GM23338 (cell line): ENCODE measurements at regions not wholly inside any gene's neighbourhood (a gene's known extent, or its start where the extent isn't known, plus 50 kb on each side); places are given as distances from the start of the nearest gene placed in this dataset.

Experiments
- ATAC-seq: fragments of 200-7000 bp; cut with Tn5 transposase; 3 replicates; pipeline ENCODE4 v1.9.1; 2020
- DNase-seq: peaks from one replicate; pipeline ENCODE4 v3.0.0-alpha.2; 2015; ENCODE audit warnings: low spot score
- H2AFZ ChIP-seq: fragments of 200-600 bp; sonication (generic); 2 replicates; pipeline ENCODE4 v1.8.0; 2016; ENCODE audit warnings: antibody characterized with exemption, mild to moderate bottlenecking, moderate library complexity
- H3F3A ChIP-seq: fragments of 200-600 bp; sonication (generic); replicated peaks from 2 replicates; pipeline ENCODE4 v1.8.0; 2017; ENCODE audit warnings: antibody characterized with exemption, mixed run types, low read depth
- H3K27ac ChIP-seq: fragments of 200-600 bp; sonication (generic); 2 replicates; pipeline ENCODE4 v1.6.1; 2016; ENCODE audit warnings: low read depth
- H3K27me3 ChIP-seq: fragments of 200-600 bp; sonication (generic); 2 replicates; pipeline ENCODE4 v1.8.0; 2016; ENCODE audit warnings: mild to moderate bottlenecking, mixed run types, moderate library complexity; ENCODE audit not compliant: insufficient read depth
- H3K36me3 ChIP-seq: fragments of 200-600 bp; sonication (generic); 2 replicates; pipeline ENCODE4 v1.8.0; 2016; ENCODE audit warnings: mild to moderate bottlenecking; ENCODE audit not compliant: insufficient read depth
- H3K4me1 ChIP-seq: fragments of 200-600 bp; sonication (generic); 2 replicates; pipeline ENCODE4 v1.8.0; 2016; ENCODE audit warnings: mild to moderate bottlenecking, moderate library complexity; ENCODE audit not compliant: insufficient read depth
- H3K4me2 ChIP-seq: fragments of 200-600 bp; sonication (generic); 2 replicates; pipeline ENCODE4 v1.7.1; 2017; ENCODE audit warnings: mixed run types
- H3K4me3 ChIP-seq: fragments of 200-600 bp; sonication (generic); 2 replicates; pipeline ENCODE4 v1.6.1; 2016; ENCODE audit warnings: mixed run types
- H3K79me2 ChIP-seq: fragments of 200-600 bp; sonication (generic); replicated peaks from 2 replicates; pipeline ENCODE4 v1.8.0; 2017; ENCODE audit warnings: mild to moderate bottlenecking; ENCODE audit not compliant: insufficient read depth
- H3K9me2 ChIP-seq: fragments of 200-600 bp; sonication (generic); 2 replicates; pipeline ENCODE4 v1.8.0; 2017; ENCODE audit not compliant: insufficient read depth
- H4K20me1 ChIP-seq: fragments of 200-600 bp; sonication (generic); replicated peaks from 2 replicates; pipeline ENCODE4 v1.8.0; 2017; ENCODE audit warnings: mild to moderate bottlenecking; ENCODE audit not compliant: insufficient read depth
- H3K27ac Mint-ChIP-seq: 2 replicates; pipeline ENCODE4 v1.8.0; 2020; ENCODE audit warnings: inconsistent platforms, mild to moderate bottlenecking, moderate library complexity, mixed read lengths
- H3K27me3 Mint-ChIP-seq: 3 replicates; pipeline ENCODE4 v1.8.0; 2022; ENCODE audit warnings: low read depth, mild to moderate bottlenecking, moderate library complexity, mixed read lengths, inconsistent platforms; ENCODE audit not compliant: insufficient read depth, poor library complexity
- H3K36me3 Mint-ChIP-seq: 3 replicates; pipeline ENCODE4 v1.8.0; 2021; ENCODE audit warnings: low read depth, mild to moderate bottlenecking, inconsistent platforms, moderate library complexity, mixed read lengths
- H3K4me1 Mint-ChIP-seq: 3 replicates; pipeline ENCODE4 v1.8.0; 2020; ENCODE audit warnings: mild to moderate bottlenecking, inconsistent platforms, mixed read lengths
- H3K4me3 Mint-ChIP-seq: 3 replicates; pipeline ENCODE4 v1.8.0; 2021; ENCODE audit warnings: moderate library complexity, mild to moderate bottlenecking, inconsistent platforms, mixed read lengths
- H3K9me3 Mint-ChIP-seq: 3 replicates; pipeline ENCODE4 v1.8.0; 2020; ENCODE audit warnings: moderate library complexity, mild to moderate bottlenecking, inconsistent platforms, mixed read lengths
- CREB1 ChIP-seq: fragments of 250-450 bp; sonication (Bioruptor Pico); IDR thresholded peaks from 2 replicates; pipeline ENCODE4 v1.5.0; 2020; ENCODE audit warnings: low read depth, mild to moderate bottlenecking, moderate library complexity
- CTCF ChIP-seq, 2 experiments: fragments of 200-600 bp in 1 of 2; sonication (generic) in 1 of 2; conservative IDR thresholded peaks; 2 replicates each; pipeline versions ENCODE4 v1.5.1 to v1.6.1; 2016 to 2017; ENCODE audit warnings: antibody characterized with exemption in 2 of 2, low read depth in 2 of 2, mild to moderate bottlenecking in 2 of 2, moderate library complexity in 1 of 2
- ETS1 ChIP-seq: IDR thresholded peaks from 2 replicates; pipeline ENCODE4 v1.6.1; 2016; ENCODE audit warnings: antibody characterized with exemption
- EZH2 ChIP-seq: fragments of 200-600 bp; sonication (generic); IDR thresholded peaks from one replicate; pipeline ENCODE4 v1.8.0; 2017; ENCODE audit warnings: antibody characterized with exemption, mild to moderate bottlenecking, low read depth; ENCODE audit not compliant: unreplicated experiment
- EZH2phosphoT487 ChIP-seq: fragments of 200-600 bp; sonication (generic); IDR thresholded peaks from one replicate; pipeline ENCODE4 v1.8.1; 2018; ENCODE audit warnings: antibody characterized with exemption; ENCODE audit not compliant: unreplicated experiment
- NANOG ChIP-seq: IDR thresholded peaks from 2 replicates; pipeline ENCODE4 v1.6.1; 2016; ENCODE audit warnings: antibody characterized with exemption, borderline replicate concordance
- POLR2AphosphoS5 ChIP-seq: IDR thresholded peaks from 2 replicates; pipeline ENCODE4 v1.6.1; 2016; ENCODE audit warnings: antibody characterized with exemption, low read depth
- REST ChIP-seq: IDR thresholded peaks from one replicate; pipeline ENCODE4 v1.6.1; 2018; ENCODE audit warnings: antibody characterized with exemption; ENCODE audit not compliant: unreplicated experiment
- ZNF114 ChIP-seq: fragments of 250-450 bp; sonication (Bioruptor Pico); IDR thresholded peaks from 2 replicates; pipeline ENCODE4 v1.5.0; 2020; ENCODE audit warnings: mild to moderate bottlenecking, moderate library complexity
- ZNF462 ChIP-seq: fragments of 250-450 bp; sonication (Bioruptor Pico); IDR thresholded peaks from 2 replicates; pipeline ENCODE4 v1.5.0; 2020; ENCODE audit warnings: mild to moderate bottlenecking, moderate library complexity

- Histone ChIP-seq H3F3A (no peaks in the 10 kb centered on the region), H4K20me1 (peaks cover 4% of the 10 kb centered on the region; the same call in 1 of the 2 replicates), H3K4me2 (no peak overlapping the region), H3K79me2 (no peaks in the 10 kb centered on the region), H3K4me3 (no peak overlapping the region), H3K9me2 (no peaks in the 10 kb centered on the region), H3K27me3 (no peaks in the 10 kb centered on the region), H2AFZ (no peak overlapping the region), H3K36me3 (no peaks in the 10 kb centered on the region), H3K27ac (no peak overlapping the region), H3K4me1 (no peaks in the 10 kb centered on the region)
- Mint-ChIP-seq H3K27ac (no peak overlapping the region), H3K27me3 (peaks cover 9% of the 10 kb centered on the region), H3K4me3 (no peak overlapping the region), H3K4me1 (no peaks in the 10 kb centered on the region), H3K36me3 (no peaks in the 10 kb centered on the region), H3K9me3 (no peaks in the 10 kb centered on the region)
- TF ChIP-seq CREB1 (CRISPR knock-in tag) (no peak), ZNF114 (no peak)
- ATAC-seq, result no peak
- no peak for DNase-seq
Measured at GRCh38 chr21:36237441-36237840, 80.8 kb downstream of the DOP1B start.

GRCh38 chr21:36239585-36239984 lies 80.4 kb upstream of the MORC3 start:
- Histone ChIP-seq H2AFZ (no peak overlapping the region), H3K4me3 (no peak overlapping the region), H3K27ac (no peak overlapping the region), H3K36me3 (no peaks in the 10 kb centered on the region), H3K27me3 (no peaks in the 10 kb centered on the region), H3K9me2 (no peaks in the 10 kb centered on the region), H3K4me1 (no peaks in the 10 kb centered on the region), H3F3A (no peaks in the 10 kb centered on the region), H3K4me2 (no peak overlapping the region), H4K20me1 (peaks cover 4% of the 10 kb centered on the region; the same call in 1 of the 2 replicates), H3K79me2 (no peaks in the 10 kb centered on the region)
- H3K9me3 Mint-ChIP-seq, result no peaks in the 10 kb centered on the region
- H3K27me3 Mint-ChIP-seq, result peaks cover 9% of the 10 kb centered on the region
- no peak overlapping the region for H3K4me3 Mint-ChIP-seq
- no peak for ATAC-seq
- no peaks in the 10 kb centered on the region; the same call in 2 of the 3 replicates for H3K36me3 Mint-ChIP-seq
- H3K4me1 Mint-ChIP-seq, result peaks cover 2% of the 10 kb centered on the region; the same call in 2 of the 3 replicates
- H3K27ac Mint-ChIP-seq, result no peak overlapping the region
- no peak for DNase-seq
- TF ChIP-seq EZH2 (no peak), ZNF114 (no peak), REST (no peak), ZNF462 (CRISPR knock-in tag) (no peak), CREB1 (CRISPR knock-in tag) (no peak), CTCF (conservative IDR thresholded peaks at IDR 0.05; ENCODE audit: low read depth in 2 of 2) (no peak), EZH2phosphoT487 (no peak), POLR2AphosphoS5 (no peak), ETS1 (no peak), NANOG (no peak)
